Right ventricle myocardium inferior (tissue), 1 donor: ENCODE measurements at regions not wholly inside any gene's neighbourhood (a gene's known extent, or its start where the extent isn't known, plus 50 kb on each side); places are given as distances from the start of the nearest gene placed in this dataset.
"Not testable (repeated sequence)": the region's sequence is repeated elsewhere in the genome, so short reads cannot be mapped to it uniquely, and the experiment has no call there.

Source experiments
- ATAC-seq: fragments of 200-7000 bp; cut with Tn5 transposase; one replicate; pipeline ENCODE4 v1.9.1; 2020; ENCODE audit warnings: mild to moderate bottlenecking, moderate library complexity
- DNase-seq: peaks from one replicate; pipeline ENCODE4 v3.0.0; 2021; ENCODE audit errors: missing footprints
- intact Hi-C: fragments of 100-400 bp; cut with DNase I; formaldehyde crosslinking; loops from one replicate; pipeline ENCODE4 v1.11.0; 2022
- donor health status: DM: no; HTN: yes; CAD: no; lungs with severe emphysema.

DNA sequence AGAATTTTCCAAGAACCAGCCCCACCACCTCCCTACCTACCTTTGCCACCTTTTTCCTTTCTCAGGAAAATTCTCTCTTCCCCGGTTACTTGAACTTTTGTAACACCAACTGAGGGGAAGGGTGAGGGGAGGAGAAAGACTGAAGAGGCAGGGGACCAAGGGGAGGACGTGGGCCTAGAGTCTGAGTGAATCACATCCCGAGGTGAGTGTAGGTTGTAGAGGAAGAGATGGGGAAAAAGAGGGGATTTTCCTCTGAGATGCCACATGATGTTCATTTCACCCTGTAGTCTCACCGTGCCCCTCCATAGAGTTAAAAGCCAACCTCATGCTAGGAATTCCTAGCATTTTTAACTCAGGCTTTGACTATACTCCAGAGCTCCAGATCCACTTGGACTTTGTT is 311.8 kb downstream of the RPAP3 start:
- ATAC-seq: no peak
- DNase-seq: no peak
- intact Hi-C loops: loop anchor here (10.0 kb wide), 1 partner anchor 319 kb away; the partner anchor contains the start of genes AMIGO2 and PCED1B

DNA sequence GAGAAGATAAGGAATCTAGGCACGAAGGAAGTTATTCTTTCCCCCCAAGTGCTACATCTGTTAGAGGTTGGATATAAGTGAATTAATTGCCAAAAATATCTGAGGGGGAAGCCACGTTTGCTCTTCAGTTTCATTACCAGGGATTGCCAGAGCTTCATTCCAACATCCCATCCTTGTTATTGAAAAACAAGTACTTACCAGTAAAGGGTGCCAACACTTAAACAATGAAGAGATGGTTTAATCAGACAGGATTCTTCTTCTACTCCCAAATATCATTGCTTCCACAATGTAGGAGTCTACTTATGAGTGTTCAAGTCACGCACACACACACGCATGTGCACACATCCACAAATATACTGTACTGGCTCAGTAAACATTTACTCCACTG is 312.4 kb downstream of the RPAP3 start:
- no peak for ATAC-seq
- no peak for DNase-seq

DNA sequence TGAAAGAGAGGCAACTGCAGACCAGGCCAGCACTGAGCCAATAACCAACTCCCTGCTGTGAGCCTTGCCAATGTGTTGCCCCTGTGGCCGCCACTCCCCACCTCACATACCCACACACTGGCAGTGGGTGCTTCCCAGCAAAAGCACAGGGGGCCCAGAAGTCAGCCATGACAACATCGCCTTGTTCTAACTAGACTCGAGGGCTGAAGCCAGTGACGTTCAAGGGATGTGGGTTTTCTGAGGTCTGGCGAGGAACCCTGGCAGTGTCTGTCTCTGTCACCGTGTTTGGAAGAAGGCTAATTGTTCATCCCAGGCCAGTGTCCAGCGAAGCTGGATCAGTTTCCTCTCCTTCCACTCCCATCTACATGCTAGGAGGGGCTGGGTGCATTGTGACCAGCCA is 311.8 kb upstream of the AMIGO2 start:
- intact Hi-C loops: loop anchor here (10.0 kb wide), 1 partner anchor 317 kb away; the partner anchor contains the start of genes AMIGO2 and PCED1B
- DNase-seq: no peak
- ATAC-seq: no peak

More for the DNA sequence above, 312.4 kb downstream of the RPAP3 start:
- intact Hi-C loops: loop anchor here (10.0 kb wide), 1 partner anchor 319 kb away; the partner anchor contains the start of genes AMIGO2 and PCED1B

DNA sequence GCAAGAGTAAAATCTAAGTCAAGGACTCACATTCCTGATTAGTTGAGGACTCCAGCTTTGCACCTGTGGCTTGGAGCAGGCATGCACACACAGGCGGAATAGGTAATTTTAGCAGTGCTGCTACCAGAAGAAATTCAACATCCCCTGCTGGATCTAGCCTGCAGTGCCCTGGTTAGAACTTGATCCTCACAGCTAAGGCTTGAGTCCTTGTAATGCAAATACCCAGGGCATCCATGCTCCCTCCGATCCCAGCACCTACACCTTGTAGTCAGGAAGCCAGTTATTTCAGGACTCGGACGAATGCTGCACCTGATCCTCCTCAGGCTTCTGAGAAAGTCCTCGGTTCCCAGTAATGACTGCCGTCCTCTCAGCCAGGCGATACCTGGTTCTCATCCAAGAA is 309.0 kb upstream of the AMIGO2 start:
- intact Hi-C loops: no loop called here
- no peak for DNase-seq

DNA sequence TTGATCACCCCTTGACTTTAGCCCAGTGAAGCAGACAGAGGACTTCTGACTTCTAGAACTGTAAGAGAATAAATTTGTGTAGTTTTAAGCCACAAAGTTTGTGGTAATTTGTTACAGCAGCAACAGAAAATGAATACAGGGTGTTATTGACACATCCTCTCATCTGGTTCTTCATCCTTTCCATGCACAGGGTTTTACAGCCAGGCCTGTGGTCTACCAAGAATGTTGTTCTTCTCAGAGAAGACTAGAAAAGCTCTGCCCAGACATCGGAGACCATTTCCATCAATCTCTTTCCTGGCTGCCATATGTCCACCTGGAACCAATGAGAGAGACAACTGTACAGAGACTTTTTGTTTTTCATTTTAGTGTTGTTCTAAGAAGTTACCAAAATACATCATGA is 308.2 kb upstream of the AMIGO2 start:
- intact Hi-C loops: no loop called here
- no peak for ATAC-seq

More for the DNA sequence above, 309.0 kb upstream of the AMIGO2 start:
- no peak for ATAC-seq

DNA sequence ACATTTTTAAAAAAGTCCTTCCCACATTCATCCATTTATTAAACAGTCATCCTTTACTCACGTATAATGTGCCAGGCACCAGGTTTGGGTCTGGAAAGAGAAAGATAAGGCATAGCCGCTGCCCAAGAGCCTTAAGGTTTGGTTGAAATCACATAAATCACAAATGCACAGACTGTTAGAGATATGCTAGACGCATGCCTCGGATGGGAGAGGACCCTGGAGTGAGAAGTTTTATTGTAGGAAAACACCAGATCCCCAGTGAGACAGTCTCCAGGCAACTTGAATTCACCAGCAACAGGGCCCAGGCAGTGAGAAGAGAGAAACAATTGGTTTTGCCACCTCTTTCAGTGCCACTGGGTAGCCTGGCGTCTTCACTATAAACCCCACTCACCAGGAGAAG is 305.9 kb upstream of the AMIGO2 start:
- ATAC-seq (no peak), DNase-seq (no peak)
- intact Hi-C loops: no loop called here

More for the DNA sequence above, 308.2 kb upstream of the AMIGO2 start:
- no peak for DNase-seq

DNA sequence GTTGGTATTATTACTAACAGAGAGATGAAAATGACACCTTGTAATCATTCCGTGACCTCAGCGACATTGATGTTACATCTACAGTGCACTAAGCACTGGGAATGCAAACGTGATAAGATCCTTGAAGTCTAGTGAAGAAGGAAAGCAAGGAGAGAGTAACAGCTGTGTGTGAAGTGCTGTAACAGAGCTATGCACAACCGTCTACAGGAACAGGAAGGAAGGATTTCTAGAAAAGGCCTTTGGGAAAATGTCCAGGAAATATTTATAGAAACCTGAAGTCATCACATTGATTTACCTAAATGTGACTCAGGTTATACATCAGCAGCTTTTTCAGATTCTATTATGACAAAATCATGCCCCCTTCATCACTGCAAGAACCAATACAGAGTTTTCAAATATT is 304.2 kb upstream of the AMIGO2 start:
- DNase-seq: no peak
- no peak for ATAC-seq
- intact Hi-C loops: no loop called here

DNA sequence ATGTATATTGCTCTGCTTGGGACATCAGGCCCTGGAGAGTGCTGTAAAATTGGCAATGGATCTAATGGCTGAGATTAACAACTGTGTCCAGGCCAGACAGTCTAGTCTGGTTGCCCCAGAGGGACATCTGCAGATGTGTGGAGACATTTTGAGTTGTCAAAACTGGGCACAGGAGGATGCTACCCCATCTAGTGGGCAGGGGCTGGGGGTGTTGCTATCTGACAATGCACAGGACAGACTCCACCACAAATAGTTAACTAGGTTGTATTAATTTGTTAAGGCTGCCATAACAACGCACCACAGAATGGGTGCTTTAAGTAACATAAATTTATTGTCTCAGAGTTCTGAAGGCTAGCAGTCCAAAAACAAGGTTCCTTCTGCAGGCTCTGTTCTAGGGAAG is 302.5 kb upstream of the AMIGO2 start:
- intact Hi-C loops: no loop called here
- no peak for DNase-seq
- ATAC-seq: no peak

DNA sequence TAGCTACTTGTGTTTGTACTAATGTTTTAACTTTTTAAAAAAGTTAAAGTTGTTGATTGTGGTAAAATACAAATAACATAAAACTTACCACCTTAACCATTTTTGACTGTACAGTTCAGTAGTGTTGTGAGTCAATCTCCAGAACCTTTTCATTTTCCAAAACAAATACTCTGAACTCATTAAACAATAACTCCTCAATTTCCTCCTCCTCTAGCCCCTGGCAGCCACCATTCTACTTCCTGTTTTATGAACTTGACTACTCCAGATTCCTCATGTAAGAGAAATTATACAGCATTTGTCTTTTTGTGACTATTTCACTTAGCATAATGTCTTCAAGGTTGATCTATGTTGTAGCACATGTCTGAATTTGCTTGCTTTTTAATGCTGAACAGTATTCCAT is 299.1 kb upstream of the AMIGO2 start:
- intact Hi-C loops: no loop called here
- ATAC-seq (no peak), DNase-seq (no peak)

DNA sequence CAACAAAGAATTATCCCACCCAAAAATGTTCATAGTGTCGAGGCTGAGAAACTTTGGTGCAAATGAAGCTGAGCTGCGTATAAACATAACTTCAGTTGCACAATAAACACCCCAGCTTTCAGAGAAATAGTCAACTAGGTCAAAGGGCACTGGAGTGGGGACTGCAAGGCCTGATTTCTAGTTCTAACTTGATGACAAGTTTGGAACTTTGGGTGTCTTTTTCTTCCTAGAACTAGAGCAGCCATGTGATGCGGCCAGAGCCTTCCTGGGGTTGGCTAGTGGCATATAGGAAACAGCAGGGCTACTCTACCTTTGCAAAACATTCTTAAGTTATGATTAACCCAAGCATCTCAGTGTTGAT is 298.4 kb upstream of the AMIGO2 start:
- ATAC-seq (peak; percentile 29), DNase-seq (no peak)
- intact Hi-C loops: no loop called here

DNA sequence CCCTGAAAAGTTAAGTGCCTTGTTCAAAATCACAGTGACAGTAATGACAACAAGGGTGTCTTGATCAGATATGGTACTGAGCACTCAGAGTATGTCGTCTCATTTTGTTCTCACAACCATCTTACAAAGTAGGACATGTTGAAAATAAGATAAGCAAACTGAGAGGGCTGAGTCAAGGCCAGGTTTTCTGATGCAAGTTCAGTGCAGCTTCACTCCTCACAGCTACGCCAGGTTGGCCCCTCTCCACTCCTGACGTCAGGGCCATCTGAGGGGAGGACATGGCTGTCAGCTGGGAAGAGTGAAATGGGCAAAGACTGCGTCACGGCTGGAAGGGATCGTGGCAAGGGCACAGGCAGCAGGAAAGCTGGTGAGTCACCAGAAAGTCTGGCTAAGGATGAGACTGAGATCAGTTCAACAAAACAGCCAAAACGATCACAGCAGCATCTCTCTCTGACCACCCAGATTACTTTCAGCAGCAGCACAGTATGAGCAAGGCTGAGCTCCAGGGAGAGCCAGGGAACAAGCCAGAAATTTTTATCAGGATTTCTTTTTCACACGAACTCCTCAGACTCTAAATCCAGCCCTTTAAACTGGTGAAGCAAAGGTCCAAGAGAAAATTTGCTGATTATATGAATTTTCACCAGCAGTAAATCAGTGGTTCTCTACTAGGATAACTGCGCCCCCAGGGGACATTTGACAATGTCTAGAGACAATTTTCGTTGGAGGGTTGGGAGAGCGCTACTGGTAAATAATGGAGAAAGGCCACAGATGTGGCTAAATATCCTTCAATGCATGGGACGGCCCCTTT is 297.9 kb upstream of the AMIGO2 start:
- DNase-seq (peak; percentile 96), ATAC-seq (peak; percentile 97)
- intact Hi-C loops: no loop called here

DNA sequence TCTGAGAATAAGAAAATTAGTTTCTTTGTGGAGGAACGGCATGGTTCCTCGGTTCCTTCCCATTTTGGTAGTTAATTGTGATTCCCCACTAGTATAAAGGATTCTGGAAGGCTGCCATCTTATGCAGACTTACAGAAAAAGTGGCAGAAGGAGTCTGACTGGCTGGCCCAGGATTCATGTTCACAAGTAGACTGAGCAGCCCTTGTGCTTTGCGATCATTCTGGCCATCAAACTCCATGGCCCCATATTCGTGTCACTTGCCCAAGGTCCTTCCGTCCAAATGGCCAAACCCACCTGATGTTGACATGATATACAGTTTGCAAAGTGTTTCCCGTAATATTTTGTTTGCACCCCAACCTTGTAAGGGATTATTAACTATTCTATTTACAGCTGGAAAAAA is 297.2 kb upstream of the AMIGO2 start:
- no peak for DNase-seq
- intact Hi-C loops: no loop called here

DNA sequence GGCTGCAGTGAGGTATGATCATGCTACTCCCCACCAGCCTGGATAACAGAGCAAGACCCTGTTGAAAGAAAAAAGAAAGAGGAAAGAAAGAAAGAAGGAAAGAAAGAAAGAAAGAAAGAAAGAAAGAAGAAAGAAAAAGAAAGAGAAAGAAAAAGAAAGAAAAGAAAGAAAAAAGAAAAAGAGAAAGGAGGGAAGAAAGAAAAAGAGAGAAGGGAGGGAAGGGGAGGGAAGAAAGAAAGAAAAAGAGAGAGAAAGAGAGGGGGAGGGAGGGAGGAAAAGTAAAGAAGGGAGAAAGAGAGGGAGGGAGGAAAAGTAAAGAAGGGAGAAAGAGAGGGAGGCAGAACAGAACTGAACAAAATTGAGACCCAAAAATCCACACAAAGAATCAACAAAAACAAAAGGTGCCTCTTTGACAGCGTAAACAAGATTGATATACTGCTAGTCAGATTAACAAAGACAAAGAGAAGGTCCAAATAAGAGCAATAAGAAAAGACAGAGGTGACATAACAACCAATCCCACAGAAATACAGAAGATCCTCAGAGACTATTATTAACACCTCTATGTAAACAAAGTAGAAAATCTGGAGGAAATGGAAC is 293.9 kb upstream of the AMIGO2 start:
- DNase-seq: no peak
- intact Hi-C loops: no loop called here
- ATAC-seq: no peak

More for the DNA sequence above, 297.2 kb upstream of the AMIGO2 start:
- no peak for ATAC-seq

DNA sequence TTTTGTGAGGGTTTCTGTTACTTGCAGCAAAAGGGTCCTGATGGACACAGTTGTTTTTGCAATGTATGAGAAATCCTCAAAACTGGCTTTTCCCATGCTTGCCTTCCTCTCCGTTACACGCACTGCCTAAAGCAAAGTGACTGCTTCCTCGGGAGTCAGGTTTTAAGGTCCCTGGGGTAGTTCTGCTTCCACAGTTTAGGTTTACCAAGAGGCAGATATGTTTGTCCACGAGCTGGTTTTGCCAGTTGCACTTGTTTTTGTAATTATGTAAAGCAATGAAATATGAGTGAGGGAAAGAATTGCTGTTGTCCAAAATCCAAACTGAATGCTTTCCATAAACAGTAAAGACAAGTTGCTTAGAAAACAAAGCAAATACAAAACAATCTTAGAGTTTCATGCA is 290.7 kb upstream of the AMIGO2 start:
- ATAC-seq: no peak
- intact Hi-C loops: no loop called here
- DNase-seq: no peak

DNA sequence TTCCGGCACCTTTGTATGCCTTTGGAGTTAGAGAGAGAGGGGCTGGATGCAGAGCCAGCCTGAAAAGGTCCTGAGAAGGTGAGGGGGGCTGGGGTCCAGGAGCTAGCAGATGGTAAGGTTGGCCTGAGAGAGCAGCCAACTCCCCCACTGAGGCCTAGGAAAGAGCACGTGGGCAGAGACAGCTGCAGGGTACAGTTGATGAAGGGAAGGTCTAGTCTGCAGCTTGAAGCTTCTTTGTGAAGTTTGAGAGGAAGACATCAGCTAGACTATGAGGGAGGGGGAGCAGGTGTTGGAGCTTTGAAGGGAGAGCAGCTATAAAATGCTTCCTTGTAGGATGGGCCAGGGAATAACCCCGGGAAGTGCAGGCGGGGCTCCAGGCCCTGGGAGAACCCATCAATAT is 289.3 kb upstream of the AMIGO2 start:
- ATAC-seq (no peak), DNase-seq (no peak)
- intact Hi-C loops: no loop called here

DNA sequence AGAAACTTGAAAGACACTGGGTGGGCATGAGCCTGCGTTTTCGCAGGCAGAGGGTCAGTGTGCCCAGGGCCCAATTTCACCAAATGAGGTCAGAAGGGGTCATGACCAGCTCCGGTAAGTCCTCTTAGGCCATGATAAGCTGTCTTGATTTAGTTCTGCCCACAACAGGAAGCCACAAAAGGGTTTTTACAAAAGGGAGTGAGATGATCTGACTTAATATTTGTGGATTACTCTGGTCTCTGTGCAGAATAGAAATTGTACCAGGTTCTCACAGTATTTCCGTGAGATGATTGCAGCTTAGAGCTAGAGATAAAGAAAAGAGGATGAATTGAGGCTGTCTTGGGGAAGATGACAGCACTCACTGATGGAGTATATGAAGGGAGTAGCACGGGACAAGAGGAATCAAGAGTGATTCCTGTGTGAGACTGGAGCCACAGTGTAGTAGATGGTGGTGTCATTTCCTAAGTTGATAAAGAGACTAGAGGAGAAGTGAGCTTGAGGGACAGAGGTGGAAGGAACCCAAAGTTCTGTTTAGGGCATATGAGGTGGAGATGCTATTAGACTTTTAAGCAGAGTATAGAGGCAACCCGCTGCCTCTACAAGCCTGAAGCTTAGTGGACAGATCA is 288.3 kb upstream of the AMIGO2 start:
- no peak for DNase-seq
- ATAC-seq: no peak
- intact Hi-C loops: no loop called here

DNA sequence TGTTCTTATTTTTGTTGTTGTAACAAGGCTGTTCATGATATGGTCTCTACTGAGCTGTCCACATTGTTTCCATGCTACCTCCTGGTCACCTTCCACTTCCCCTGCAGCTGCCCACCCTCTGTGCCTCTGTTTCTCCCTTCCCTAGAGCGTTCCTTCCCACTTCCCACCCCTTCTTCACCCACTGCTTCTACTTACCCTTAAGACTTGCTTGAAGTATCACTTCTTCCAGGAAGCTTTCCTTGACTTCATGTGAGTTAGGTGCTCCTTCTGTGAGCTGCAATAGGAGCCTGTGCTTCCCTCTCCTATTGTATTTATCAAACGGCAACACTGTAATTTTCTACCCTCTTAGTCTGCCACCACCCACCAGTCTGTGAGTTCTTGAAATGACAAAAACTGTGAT is 286.8 kb upstream of the AMIGO2 start:
- DNase-seq (no peak), ATAC-seq (no peak)
- intact Hi-C loops: no loop called here

DNA sequence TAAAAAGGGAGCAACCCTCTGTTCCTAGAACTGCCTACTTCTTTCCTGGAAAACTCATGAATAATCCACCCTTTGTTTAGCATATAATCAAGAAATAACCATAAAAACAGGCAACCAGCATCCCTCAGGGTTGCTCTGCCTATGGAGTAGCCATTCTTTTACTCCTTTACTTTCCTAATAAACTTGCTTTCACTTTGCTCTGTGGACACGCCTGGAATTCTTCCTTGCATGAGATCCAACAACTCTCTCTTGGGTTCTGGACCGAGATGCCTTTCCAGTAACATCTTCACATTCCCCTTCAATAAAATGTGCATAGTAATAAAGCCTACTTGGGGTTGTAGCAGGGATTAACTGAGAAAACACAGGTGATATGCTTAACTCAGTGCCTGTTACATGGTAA is 286.4 kb upstream of the AMIGO2 start:
- ATAC-seq (peak; percentile 31), DNase-seq (no peak)
- intact Hi-C loops: no loop called here

DNA sequence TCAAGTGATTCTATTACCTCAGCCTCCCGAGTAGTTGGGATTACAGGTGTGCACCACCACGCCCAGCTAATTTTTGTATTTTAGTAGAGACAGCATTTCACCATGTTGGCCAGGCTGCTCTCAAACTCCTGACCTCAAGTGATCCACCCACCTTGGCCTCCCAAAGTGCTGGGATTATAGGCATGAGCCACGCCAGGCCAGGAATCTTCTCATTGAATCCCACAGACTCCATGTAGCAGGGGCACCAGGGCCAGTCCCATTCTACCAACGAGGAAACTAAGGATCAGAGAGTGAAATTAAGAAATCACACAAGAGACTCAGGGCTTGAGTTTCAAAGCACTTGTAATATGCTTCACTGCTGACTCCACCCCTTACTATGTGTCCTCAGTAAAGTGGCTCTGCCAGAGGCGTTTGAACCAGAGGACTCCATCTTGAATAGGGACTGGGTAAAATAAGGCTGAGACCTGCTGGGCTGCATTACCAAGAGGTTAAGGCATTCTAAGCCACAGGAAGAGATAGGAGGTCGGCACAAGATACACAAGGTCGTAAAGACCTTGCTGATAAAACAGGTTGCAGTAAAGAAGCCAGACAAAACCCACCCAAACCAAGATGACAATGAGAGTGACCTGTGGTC is 285.8 kb upstream of the AMIGO2 start:
- ATAC-seq, intact Hi-C loops, DNase-seq: not testable (repeated sequence)
